ENCODE measurements at regions not wholly inside any gene's neighbourhood (a gene's known extent, or its start where the extent isn't known, plus 50 kb on each side); places are given as distances from the start of the nearest gene placed in this dataset.

GRCh38 chr18:69222089-69222488, 178.6 kb upstream of the DOK6 start:
- Histone ChIP-seq H3K4me1 (ENCODE audit: control insufficient read depth, insufficient read depth, low read length) (no peaks in the 10 kb centered on the region), H2AFZ (replicated peaks; ENCODE audit: low read length, poor library complexity) (no peak overlapping the region), H3K9me1 (ENCODE audit: insufficient read depth, low read length) (no peaks in the 10 kb centered on the region), H3K9ac (ENCODE audit: low read depth, low read length) (no peak overlapping the region), H3K27ac (ENCODE audit: insufficient read depth, low read length) (no peak overlapping the region), H3K23ac (ENCODE audit: low read depth, low read length) (no peak overlapping the region), H3K4ac (ENCODE audit: low read depth, low read length) (no peak overlapping the region), H2BK5ac (ENCODE audit: low read depth, low read length, poor library complexity, severe bottlenecking) (no peak overlapping the region), H2BK120ac (ENCODE audit: low read depth, low read length) (no peak overlapping the region), H4K91ac (ENCODE audit: insufficient read depth, low read depth, low read length) (no peak overlapping the region), H3K4me3 (ENCODE audit: insufficient read depth, low read depth, low read length) (no peak overlapping the region), H3K56ac (ENCODE audit: extremely low read depth, insufficient read depth, low read length) (no peak overlapping the region), H3K36me3 (ENCODE audit: control insufficient read depth, insufficient read depth, low read length) (no peaks in the 10 kb centered on the region), H4K5ac (ENCODE audit: low read depth, low read length) (no peak overlapping the region), H2BK20ac (ENCODE audit: low read depth, low read length) (no peak overlapping the region), H3K18ac (ENCODE audit: low read depth, low read length) (no peak overlapping the region), H3K9me3 (ENCODE audit: control insufficient read depth, insufficient read depth, low read length) (no peaks in the 10 kb centered on the region), H4K20me1 (ENCODE audit: insufficient read depth, low read length) (no peaks in the 10 kb centered on the region), H2BK15ac (ENCODE audit: low read depth, low read length) (no peak overlapping the region), H4K8ac (ENCODE audit: low read depth in 2 of 2, low read length in 2 of 2) (no peak overlapping the region), H3K14ac (replicated peaks; ENCODE audit: low read depth, low read length) (no peak overlapping the region), H2AK9ac (replicated peaks; ENCODE audit: low read depth, low read length, poor library complexity) (no peak overlapping the region), H3K4me2 (ENCODE audit: low read depth, low read length) (no peak overlapping the region), H3K27me3 (ENCODE audit: control insufficient read depth, insufficient read depth, low read length) (no peaks in the 10 kb centered on the region), H3K79me1 (ENCODE audit: low read depth in 1 of 2, low read length in 2 of 2) (no peaks in the 10 kb centered on the region), H2AK5ac (ENCODE audit: low read depth, low read length) (no peak overlapping the region)
- no TSS peak for BruUV-seq (replicated peaks)
- CTCF ChIA-PET, result no interaction called here
- POLR2A ChIA-PET (ENCODE audit: unreplicated experiment), result no interaction called here
- dilution Hi-C loops (cut with HindIII; ENCODE audit: low sequenced_read_pairs, unreplicated experiment), result no loop called here
- TF ChIP-seq ELK1 (IDR thresholded peaks at IDR 0.05; ENCODE audit: borderline replicate concordance, low read depth, low read length) (no peak), MXI1 (IDR thresholded peaks at IDR 0.05; ENCODE audit: borderline replicate concordance, low read depth, low read length) (no peak), POLR2A (IDR thresholded peaks at IDR 0.05; ENCODE audit: low read depth, low read length) (no peak), FOS (IDR thresholded peaks at IDR 0.05; ENCODE audit: low read depth, low read length) (no peak), CHD1 (IDR thresholded peaks at IDR 0.05; ENCODE audit: low read depth, low read length) (no peak), CEBPB (IDR thresholded peaks at IDR 0.05; ENCODE audit: low read depth, low read length) (no peak), CTCF (conservative IDR thresholded peaks at IDR 0.05; ENCODE audit: low read depth, low read length) (no peak), NFE2L2 (IDR thresholded peaks at IDR 0.05; ENCODE audit: low read depth, low read length) (no peak), MAFK (IDR thresholded peaks at IDR 0.05; ENCODE audit: low read depth, low read length) (no peak), RAD21 (IDR thresholded peaks at IDR 0.05; ENCODE audit: low read length) (no peak), BHLHE40 (IDR thresholded peaks at IDR 0.05; ENCODE audit: low read depth, low read length) (no peak), RFX5 (IDR thresholded peaks at IDR 0.05; ENCODE audit: low read depth, low read length) (no peak)
- TF ChIP-seq, protein P1, sequence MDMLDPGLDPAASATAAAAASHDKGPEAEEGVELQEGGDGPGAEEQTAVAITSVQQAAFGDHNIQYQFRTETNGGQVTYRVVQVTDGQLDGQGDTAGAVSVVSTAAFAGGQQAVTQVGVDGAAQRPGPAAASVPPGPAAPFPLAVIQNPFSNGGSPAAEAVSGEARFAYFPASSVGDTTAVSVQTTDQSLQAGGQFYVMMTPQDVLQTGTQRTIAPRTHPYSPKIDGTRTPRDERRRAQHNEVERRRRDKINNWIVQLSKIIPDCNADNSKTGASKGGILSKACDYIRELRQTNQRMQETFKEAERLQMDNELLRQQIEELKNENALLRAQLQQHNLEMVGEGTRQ (IDR thresholded peaks at IDR 0.05; ENCODE audit: low read depth, low read length), result no peak
- WGBS, 2 experiments (ENCODE audit: extremely low coverage in 2 of 2, insufficient read length in 1 of 2), result 100% methylated on average over 1 of the region's 4 CpGs; no CpG with 5 or more reads in 1 of the 2 experiments
- in situ Hi-C loops (cut with MboI; ENCODE audit: low sequenced_read_pairs), result no loop called here
- DNase-seq (no peak), ATAC-seq (ENCODE audit: low read depth) (no peak)
- intact Hi-C loops (cut with micrococcal nuclease), result no loop called here
